ENCODE measurements at regions not wholly inside any gene's neighbourhood (a gene's known extent, or its start where the extent isn't known, plus 50 kb on each side); places are given as distances from the start of the nearest gene placed in this dataset.

GRCh38 chr2:150256736-150257135 lies 230.7 kb downstream of the RND3 start:
- TF ChIP-seq, protein P1, sequence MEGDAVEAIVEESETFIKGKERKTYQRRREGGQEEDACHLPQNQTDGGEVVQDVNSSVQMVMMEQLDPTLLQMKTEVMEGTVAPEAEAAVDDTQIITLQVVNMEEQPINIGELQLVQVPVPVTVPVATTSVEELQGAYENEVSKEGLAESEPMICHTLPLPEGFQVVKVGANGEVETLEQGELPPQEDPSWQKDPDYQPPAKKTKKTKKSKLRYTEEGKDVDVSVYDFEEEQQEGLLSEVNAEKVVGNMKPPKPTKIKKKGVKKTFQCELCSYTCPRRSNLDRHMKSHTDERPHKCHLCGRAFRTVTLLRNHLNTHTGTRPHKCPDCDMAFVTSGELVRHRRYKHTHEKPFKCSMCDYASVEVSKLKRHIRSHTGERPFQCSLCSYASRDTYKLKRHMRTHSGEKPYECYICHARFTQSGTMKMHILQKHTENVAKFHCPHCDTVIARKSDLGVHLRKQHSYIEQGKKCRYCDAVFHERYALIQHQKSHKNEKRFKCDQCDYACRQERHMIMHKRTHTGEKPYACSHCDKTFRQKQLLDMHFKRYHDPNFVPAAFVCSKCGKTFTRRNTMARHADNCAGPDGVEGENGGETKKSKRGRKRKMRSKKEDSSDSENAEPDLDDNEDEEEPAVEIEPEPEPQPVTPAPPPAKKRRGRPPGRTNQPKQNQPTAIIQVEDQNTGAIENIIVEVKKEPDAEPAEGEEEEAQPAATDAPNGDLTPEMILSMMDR (IDR thresholded peaks at IDR 0.05) = no peak
- TF ChIP-seq ZFX (IDR thresholded peaks at IDR 0.05; ENCODE audit: borderline replicate concordance) = no peak
